Breast epithelium (tissue), 4 donors: ENCODE measurements at regions not wholly inside any gene's neighbourhood (a gene's known extent, or its start where the extent isn't known, plus 50 kb on each side); places are given as distances from the start of the nearest gene placed in this dataset.
"Not testable (repeated sequence)": the region's sequence is repeated elsewhere in the genome, so short reads cannot be mapped to it uniquely, and the experiment has no call there.

Experiments
- DNase-seq, 2 donors: peaks; one replicate each; pipeline ENCODE4 v3.0.0-alpha.2; 2019; ENCODE audit warnings: low spot score in 2 of 2
- H3K27ac ChIP-seq, 2 donors: fragments of 200-600 bp; sonication (generic) in 1 of 2; one replicate each; pipeline ENCODE4 v1.5.1; 2016 to 2019; ENCODE audit warnings: mild to moderate bottlenecking in 1 of 2
- H3K27me3 ChIP-seq, 2 donors: fragments of 200-600 bp; sonication (generic) in 1 of 2; one replicate each; pipeline versions ENCODE4 v1.5.1 to v1.6.0; 2017 to 2019; ENCODE audit warnings: control low read depth in 1 of 2, mild to moderate bottlenecking in 1 of 2
- H3K36me3 ChIP-seq: fragments of 200-600 bp; one replicate; pipeline ENCODE4 v1.5.1; 2019
- H3K4me1 ChIP-seq, 2 donors: fragments of 200-600 bp; sonication (generic); one replicate each; pipeline ENCODE4 v1.5.1; 2016 to 2019; ENCODE audit warnings: control low read depth in 1 of 2
- H3K4me3 ChIP-seq, 3 donors: fragments of 200-600 bp; sonication (generic); 1 replicate in 2 of 3; 2 replicates in 1 of 3; pipeline ENCODE4 v1.5.1; 2016 to 2019; ENCODE audit warnings: mild to moderate bottlenecking in 3 of 3, moderate library complexity in 2 of 3
- H3K9me3 ChIP-seq, 2 donors: fragments of 200-600 bp; sonication (generic) in 1 of 2; one replicate each; pipeline ENCODE4 v1.5.1; 2016 to 2019; ENCODE audit warnings: control low read depth in 1 of 2
- POLR2A ChIP-seq: fragments of 450-650 bp; IDR thresholded peaks from one replicate; pipeline ENCODE4 v1.6.1; 2016; ENCODE audit warnings: antibody characterized with exemption, mild to moderate bottlenecking, moderate library complexity
- POLR2AphosphoS5 ChIP-seq, 3 donors: sonication (generic); formaldehyde crosslinking; IDR thresholded peaks; one replicate each; pipeline ENCODE4 v1.6.1; 2017; ENCODE audit warnings: antibody characterized with exemption in 3 of 3
- intact Hi-C: fragments of 100-400 bp; cut with DNase I; formaldehyde crosslinking; loops from one replicate; pipeline ENCODE4 v1.15.1; 2023; ENCODE audit warnings: low total_unique reads
- TF ChIP-seq, protein P1 (sequence below), 3 donors: fragments of 450-650 bp; IDR thresholded peaks; one replicate each; pipeline ENCODE4 v1.5.1; 2016 to 2017; ENCODE audit warnings: antibody characterized with exemption in 3 of 3, mild to moderate bottlenecking in 3 of 3, moderate library complexity in 3 of 3

DNA sequence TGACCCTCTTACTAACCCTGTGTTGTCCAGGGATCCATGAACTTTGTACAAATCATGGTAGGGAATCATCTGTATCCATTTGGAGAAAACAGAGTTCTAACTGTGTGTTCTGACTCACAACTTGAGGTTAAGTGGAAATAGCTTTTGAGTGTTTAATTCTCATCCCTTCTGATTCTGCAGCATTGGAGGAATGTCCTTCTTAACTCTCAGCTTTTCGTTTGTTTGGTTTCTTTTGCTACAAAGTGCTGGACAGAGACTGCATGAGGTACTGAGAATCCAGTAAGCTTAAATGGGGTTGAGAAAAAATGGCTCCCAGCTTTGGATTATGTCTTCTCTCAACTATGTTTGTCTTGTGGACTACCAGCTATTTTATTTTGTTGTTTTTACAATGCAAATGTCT, 352.1 kb upstream of the KIF2B start:
- H3K9me3 ChIP-seq = no peaks in the 10 kb centered on the region
- H3K27ac ChIP-seq = no peak overlapping the region
- H3K36me3 ChIP-seq = no peaks in the 10 kb centered on the region
- DNase-seq = no peak
- no peaks in the 10 kb centered on the region for H3K4me1 ChIP-seq
- no peak overlapping the region for H3K4me3 ChIP-seq
- no peaks in the 10 kb centered on the region for H3K27me3 ChIP-seq
- intact Hi-C loops = no loop called here
- TF ChIP-seq POLR2AphosphoS5 (IDR thresholded peaks at IDR 0.05) (no peak), POLR2A (no peak)
- TF ChIP-seq, protein P1, sequence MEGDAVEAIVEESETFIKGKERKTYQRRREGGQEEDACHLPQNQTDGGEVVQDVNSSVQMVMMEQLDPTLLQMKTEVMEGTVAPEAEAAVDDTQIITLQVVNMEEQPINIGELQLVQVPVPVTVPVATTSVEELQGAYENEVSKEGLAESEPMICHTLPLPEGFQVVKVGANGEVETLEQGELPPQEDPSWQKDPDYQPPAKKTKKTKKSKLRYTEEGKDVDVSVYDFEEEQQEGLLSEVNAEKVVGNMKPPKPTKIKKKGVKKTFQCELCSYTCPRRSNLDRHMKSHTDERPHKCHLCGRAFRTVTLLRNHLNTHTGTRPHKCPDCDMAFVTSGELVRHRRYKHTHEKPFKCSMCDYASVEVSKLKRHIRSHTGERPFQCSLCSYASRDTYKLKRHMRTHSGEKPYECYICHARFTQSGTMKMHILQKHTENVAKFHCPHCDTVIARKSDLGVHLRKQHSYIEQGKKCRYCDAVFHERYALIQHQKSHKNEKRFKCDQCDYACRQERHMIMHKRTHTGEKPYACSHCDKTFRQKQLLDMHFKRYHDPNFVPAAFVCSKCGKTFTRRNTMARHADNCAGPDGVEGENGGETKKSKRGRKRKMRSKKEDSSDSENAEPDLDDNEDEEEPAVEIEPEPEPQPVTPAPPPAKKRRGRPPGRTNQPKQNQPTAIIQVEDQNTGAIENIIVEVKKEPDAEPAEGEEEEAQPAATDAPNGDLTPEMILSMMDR (IDR thresholded peaks at IDR 0.05) = no peak

DNA sequence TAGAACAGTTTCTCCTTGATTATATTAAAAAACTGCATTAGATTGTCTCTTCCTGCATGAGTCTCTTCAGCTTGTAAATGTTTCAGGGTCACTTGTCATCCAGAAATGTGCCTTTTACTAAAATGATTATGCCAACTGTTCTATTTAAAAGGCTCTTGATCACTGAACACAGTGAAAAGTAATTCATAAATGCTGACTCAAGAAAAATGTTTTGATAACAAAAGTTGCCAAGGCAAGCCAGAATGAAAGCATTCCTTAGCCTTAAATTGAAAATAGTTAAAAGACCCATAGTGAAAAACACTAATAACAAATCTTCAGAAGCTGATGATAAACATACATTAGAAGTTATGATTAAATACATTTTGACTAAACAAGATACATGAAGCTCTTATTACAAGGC, 356.0 kb upstream of the KIF2B start:
- DNase-seq = no peak
- Histone ChIP-seq H3K36me3 (no peaks in the 10 kb centered on the region), H3K27me3 (no peaks in the 10 kb centered on the region), H3K4me1 (no peaks in the 10 kb centered on the region), H3K4me3 (no peak overlapping the region), H3K9me3 (no peaks in the 10 kb centered on the region), H3K27ac (no peak overlapping the region)
- intact Hi-C loops = no loop called here
- TF ChIP-seq POLR2AphosphoS5 (IDR thresholded peaks at IDR 0.05) (no peak), POLR2A (no peak)
- TF ChIP-seq, protein P1 (IDR thresholded peaks at IDR 0.05) = no peak

DNA sequence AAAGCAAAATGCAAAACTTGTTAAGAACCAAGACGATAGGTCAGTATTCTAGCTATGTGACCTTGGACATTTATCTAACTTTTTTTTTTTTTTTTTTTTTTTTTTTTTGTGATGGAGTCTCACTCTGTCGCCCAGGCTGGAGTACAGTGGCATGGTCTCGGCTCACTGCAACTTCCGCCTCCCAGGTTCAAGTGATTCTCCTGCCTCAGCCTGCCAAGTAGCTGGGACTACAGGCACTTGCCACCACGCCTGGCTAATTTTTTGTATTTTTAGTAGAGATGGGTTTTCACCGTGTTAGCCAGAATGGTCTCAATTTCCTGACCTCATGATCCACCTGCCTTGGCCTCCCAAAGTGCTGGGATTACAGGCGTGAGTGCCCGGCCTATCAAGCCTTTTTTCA, 358.3 kb upstream of the KIF2B start:
- intact Hi-C loops, H3K27me3 ChIP-seq, H3K4me3 ChIP-seq, H3K27ac ChIP-seq, H3K9me3 ChIP-seq, H3K36me3 ChIP-seq, H3K4me1 ChIP-seq, DNase-seq: not testable (repeated sequence)

DNA sequence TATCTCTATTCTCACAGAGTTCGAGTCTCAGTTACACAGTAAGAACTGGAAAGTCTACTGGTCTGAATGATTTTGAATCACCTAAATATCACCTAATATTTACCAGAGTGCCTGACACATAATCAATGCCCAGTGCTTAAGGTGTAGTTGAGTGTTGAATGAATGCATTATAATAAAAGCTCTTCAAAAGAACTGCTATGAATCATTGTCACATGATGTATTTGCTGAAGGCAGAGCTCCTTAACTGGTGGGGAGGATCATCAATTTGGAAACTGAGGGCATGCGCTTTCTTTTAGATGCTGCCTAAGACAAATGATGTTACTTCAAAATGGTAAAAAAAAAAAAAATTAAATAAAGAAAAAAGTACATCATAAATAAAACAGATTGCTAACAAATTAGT, 359.4 kb upstream of the KIF2B start:
- DNase-seq = no peak
- TF ChIP-seq POLR2AphosphoS5 (IDR thresholded peaks at IDR 0.05) = no peak
- TF ChIP-seq, protein P1 (IDR thresholded peaks at IDR 0.05) = no peak
- no peak for TF ChIP-seq POLR2A
- Histone ChIP-seq H3K36me3 (no peaks in the 10 kb centered on the region), H3K9me3 (no peaks in the 10 kb centered on the region), H3K4me1 (no peaks in the 10 kb centered on the region), H3K27me3 (no peaks in the 10 kb centered on the region), H3K4me3 (no peak overlapping the region), H3K27ac (no peak overlapping the region)
- intact Hi-C loops = no loop called here

DNA sequence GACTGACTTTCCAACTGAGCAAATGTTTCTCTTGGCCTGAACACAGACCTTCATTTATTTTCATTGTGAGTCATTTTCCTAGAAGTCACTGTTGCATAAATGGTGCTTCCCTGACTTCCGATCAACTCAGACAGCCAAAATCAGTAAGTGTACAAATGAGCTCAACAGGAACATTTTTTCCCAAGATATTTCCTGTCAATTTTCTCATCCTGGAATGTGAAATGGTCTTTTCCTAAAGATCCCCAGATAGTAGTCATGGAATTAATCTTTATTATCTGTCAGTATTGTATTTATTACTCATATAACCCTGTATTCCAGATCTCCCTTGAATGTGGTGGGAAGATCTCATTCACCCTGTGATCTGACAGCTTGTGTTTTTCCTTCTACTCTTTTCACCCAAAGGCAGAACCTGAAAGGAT, 360.3 kb upstream of the KIF2B start:
- Histone ChIP-seq H3K36me3 (no peaks in the 10 kb centered on the region), H3K4me3 (no peak overlapping the region), H3K27ac (no peak overlapping the region), H3K27me3 (no peaks in the 10 kb centered on the region), H3K9me3 (peaks cover 0 to 6% of the 10 kb centered on the region in 2 donors), H3K4me1 (no peaks in the 10 kb centered on the region)
- DNase-seq = no peak
- intact Hi-C loops = no loop called here
- TF ChIP-seq, protein P1 (IDR thresholded peaks at IDR 0.05) = no peak
- TF ChIP-seq POLR2A = no peak
- TF ChIP-seq POLR2AphosphoS5 (IDR thresholded peaks at IDR 0.05) = no peak

DNA sequence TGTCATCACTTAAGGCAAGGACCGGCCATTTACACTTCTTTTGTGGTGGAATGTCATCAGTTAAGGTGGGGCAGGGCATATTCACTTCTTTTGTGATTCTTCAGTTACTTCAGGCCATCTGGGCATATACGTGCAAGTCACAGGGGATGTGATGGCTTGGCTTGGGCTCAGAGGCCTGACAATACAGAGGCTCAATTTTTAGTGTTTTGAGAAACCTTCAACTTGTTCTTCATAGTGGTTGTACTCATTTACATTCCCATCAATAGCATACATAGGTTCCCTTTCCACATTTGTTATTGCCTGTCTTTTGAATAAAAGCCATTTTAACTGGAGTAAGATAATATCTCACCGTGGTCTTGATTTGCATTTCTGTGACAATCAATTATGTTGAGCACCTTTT, 366.8 kb upstream of the KIF2B start:
- H3K4me3 ChIP-seq, H3K27me3 ChIP-seq, DNase-seq, H3K9me3 ChIP-seq, H3K27ac ChIP-seq, intact Hi-C loops, H3K36me3 ChIP-seq, H3K4me1 ChIP-seq: not testable (repeated sequence)
